SH-SY5Y (cell line): ENCODE measurements at regions not wholly inside any gene's neighbourhood (a gene's known extent, or its start where the extent isn't known, plus 50 kb on each side); places are given as distances from the start of the nearest gene placed in this dataset.

ENCODE experiments used
- GATA2 ChIP-seq: IDR thresholded peaks from 2 replicates; pipeline ENCODE4 v1.6.1; 2011; ENCODE audit warnings: mild to moderate bottlenecking, low read depth, low read length
- GATA3 ChIP-seq: IDR thresholded peaks from 2 replicates; pipeline ENCODE4 v1.6.1; 2011; ENCODE audit warnings: low read depth, mild to moderate bottlenecking, low read length, moderate library complexity

DNA sequence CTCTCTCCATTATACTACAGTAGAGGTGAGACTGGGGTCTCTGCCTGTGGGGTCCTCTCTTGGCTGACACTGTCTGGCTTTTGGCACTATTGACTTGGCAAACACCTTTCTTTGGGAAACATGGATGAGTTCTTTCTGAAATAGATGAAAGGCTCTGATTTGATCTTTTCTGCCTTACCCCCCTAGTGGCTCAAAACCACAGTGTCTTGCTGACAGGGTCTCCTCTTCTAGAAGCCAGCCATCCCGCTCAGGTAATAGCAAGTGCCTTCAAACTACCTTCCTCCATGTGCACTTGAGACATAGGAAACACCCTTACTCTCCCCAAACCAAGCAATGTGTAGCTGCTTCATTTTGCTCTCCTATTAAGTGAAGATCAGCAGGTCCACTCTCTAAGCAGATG lies 260.4 kb downstream of the BRINP2 start:
- TF ChIP-seq GATA2, result no peak
- TF ChIP-seq GATA3, result no peak
